ENCODE measurements at regions not wholly inside any gene's neighbourhood (a gene's known extent, or its start where the extent isn't known, plus 50 kb on each side); places are given as distances from the start of the nearest gene placed in this dataset.

DNA sequence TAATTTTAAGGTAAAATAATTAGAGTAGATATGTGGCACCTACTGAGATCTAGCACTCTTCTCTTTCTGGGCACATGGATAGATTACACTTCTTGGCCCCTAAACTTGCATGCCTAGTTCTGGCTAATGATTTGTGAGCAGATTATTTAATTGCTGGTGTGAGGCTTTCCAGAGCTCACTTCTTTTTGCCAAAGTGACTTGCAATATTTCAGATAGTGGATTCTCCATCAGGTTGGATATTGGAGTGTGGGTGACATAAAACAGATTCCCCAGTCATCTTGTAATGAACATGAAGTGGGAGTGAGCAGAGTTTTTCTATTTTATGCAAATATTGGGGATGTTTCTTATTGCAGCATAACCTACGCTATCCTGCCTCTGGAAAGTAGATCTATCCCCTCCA is 247.9 kb downstream of the KLF5 start:
- POLR2A ChIA-PET, result no interaction called here
- intact Hi-C loops (cut with micrococcal nuclease), result no loop called here
- Histone ChIP-seq H3K9me3 (ENCODE audit: control insufficient read depth in 1 of 2, insufficient read depth in 1 of 2, low read depth in 1 of 2, low read length in 2 of 2) (no peaks in the 10 kb centered on the region), H3K36me3 (ENCODE audit: control insufficient read depth in 1 of 2, insufficient read depth in 2 of 2, low read length in 2 of 2) (no peaks in the 10 kb centered on the region), H3K4me3 (replicated peaks in 1 of 2; ENCODE audit: low read depth in 1 of 2, low read length in 2 of 2) (no peak overlapping the region), H3K4me1 (ENCODE audit: control insufficient read depth in 1 of 2, insufficient read depth in 2 of 2, low read length in 2 of 2) (peaks cover 0 to 4% of the 10 kb centered on the region in 2 experiments; a peak in 1 of 4 replicates), H3K79me2 (ENCODE audit: insufficient read depth, low read length) (no peaks in the 10 kb centered on the region), H4K20me1 (ENCODE audit: insufficient read depth) (no peaks in the 10 kb centered on the region), H3K27ac (ENCODE audit: low read depth, low read length) (no peak overlapping the region), H3K27me3 (ENCODE audit: insufficient read depth, low read length) (no peaks in the 10 kb centered on the region), H3K9ac (ENCODE audit: low read length) (no peak overlapping the region), H2AFZ (ENCODE audit: low read depth, low read length, poor library complexity, severe bottlenecking) (no peak overlapping the region), H3K4me2 (ENCODE audit: low read length) (no peak overlapping the region), H3K9me2 (ENCODE audit: insufficient read depth) (no peaks in the 10 kb centered on the region)
- CTCF ChIA-PET, result no interaction called here
- no peak for ATAC-seq
- no peak for DNase-seq (ENCODE audit: low read depth, low spot score)
- no TSS peak for BruUV-seq (replicated peaks)
- TF ChIP-seq, protein P1, sequence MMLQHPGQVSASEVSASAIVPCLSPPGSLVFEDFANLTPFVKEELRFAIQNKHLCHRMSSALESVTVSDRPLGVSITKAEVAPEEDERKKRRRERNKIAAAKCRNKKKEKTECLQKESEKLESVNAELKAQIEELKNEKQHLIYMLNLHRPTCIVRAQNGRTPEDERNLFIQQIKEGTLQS (IDR thresholded peaks at IDR 0.05), result no peak
- TF ChIP-seq POLR2AphosphoS5 (IDR thresholded peaks at IDR 0.05; ENCODE audit: low read depth, low read length) (no peak), CEBPB (IDR thresholded peaks at IDR 0.05; ENCODE audit: low read depth) (no peak), SRF (IDR thresholded peaks at IDR 0.05; ENCODE audit: low read depth) (no peak), FOSL1 (IDR thresholded peaks at IDR 0.05; ENCODE audit: low read depth) (no peak), ZFX (IDR thresholded peaks at IDR 0.05) (no peak), ZNF274 (IDR thresholded peaks at IDR 0.05; ENCODE audit: low read depth, low read length) (no peak), EZH2phosphoT487 (IDR thresholded peaks at IDR 0.05; ENCODE audit: borderline replicate concordance) (no peak)
- TF ChIP-seq, protein P2, sequence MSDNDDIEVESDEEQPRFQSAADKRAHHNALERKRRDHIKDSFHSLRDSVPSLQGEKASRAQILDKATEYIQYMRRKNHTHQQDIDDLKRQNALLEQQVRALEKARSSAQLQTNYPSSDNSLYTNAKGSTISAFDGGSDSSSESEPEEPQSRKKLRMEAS (IDR thresholded peaks at IDR 0.05), result no peak
- TF ChIP-seq, protein P3, sequence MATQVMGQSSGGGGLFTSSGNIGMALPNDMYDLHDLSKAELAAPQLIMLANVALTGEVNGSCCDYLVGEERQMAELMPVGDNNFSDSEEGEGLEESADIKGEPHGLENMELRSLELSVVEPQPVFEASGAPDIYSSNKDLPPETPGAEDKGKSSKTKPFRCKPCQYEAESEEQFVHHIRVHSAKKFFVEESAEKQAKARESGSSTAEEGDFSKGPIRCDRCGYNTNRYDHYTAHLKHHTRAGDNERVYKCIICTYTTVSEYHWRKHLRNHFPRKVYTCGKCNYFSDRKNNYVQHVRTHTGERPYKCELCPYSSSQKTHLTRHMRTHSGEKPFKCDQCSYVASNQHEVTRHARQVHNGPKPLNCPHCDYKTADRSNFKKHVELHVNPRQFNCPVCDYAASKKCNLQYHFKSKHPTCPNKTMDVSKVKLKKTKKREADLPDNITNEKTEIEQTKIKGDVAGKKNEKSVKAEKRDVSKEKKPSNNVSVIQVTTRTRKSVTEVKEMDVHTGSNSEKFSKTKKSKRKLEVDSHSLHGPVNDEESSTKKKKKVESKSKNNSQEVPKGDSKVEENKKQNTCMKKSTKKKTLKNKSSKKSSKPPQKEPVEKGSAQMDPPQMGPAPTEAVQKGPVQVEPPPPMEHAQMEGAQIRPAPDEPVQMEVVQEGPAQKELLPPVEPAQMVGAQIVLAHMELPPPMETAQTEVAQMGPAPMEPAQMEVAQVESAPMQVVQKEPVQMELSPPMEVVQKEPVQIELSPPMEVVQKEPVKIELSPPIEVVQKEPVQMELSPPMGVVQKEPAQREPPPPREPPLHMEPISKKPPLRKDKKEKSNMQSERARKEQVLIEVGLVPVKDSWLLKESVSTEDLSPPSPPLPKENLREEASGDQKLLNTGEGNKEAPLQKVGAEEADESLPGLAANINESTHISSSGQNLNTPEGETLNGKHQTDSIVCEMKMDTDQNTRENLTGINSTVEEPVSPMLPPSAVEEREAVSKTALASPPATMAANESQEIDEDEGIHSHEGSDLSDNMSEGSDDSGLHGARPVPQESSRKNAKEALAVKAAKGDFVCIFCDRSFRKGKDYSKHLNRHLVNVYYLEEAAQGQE (IDR thresholded peaks at IDR 0.05; ENCODE audit: low read depth), result no peak
- RAD21 ChIA-PET (ENCODE audit: low non-redundant PET in 1 of 2, low total read pairs in 2 of 2, uncharacterized antibody in 2 of 2, unreplicated experiment in 2 of 2), result no interaction called here

All from HCT116 (cell line).